ENCODE measurements at regions not wholly inside any gene's neighbourhood (a gene's known extent, or its start where the extent isn't known, plus 50 kb on each side); places are given as distances from the start of the nearest gene placed in this dataset.

- Histone ChIP-seq H3K4me3 (ENCODE audit: insufficient read depth, low read depth, low read length, poor library complexity, severe bottlenecking) (no peak overlapping the region), H3K9me3 (ENCODE audit: control insufficient read depth, low read length) (no peaks in the 10 kb centered on the region), H3K4me1 (ENCODE audit: control insufficient read depth, insufficient read depth, low read length, poor library complexity, severe bottlenecking) (no peaks in the 10 kb centered on the region), H3K27ac (ENCODE audit: insufficient read depth, low read length, poor library complexity, severe bottlenecking) (no peak overlapping the region), H3K27me3 (replicated peaks; ENCODE audit: control insufficient read depth, insufficient read depth, low read length, poor library complexity, severe bottlenecking) (no peaks in the 10 kb centered on the region), H3K36me3 (ENCODE audit: control insufficient read depth, insufficient read depth, low read length) (no peaks in the 10 kb centered on the region)
- DNase-seq = no peak
These were observed 282.2 kb upstream of the SALL3 start for GRCh38 chr18:78697446-78697845.

- no peak overlapping the region for H3K27ac ChIP-seq (ENCODE audit: insufficient read depth, low read length, poor library complexity, severe bottlenecking)
- no peaks in the 10 kb centered on the region for H3K9me3 ChIP-seq (ENCODE audit: control insufficient read depth, low read length)
- no peak overlapping the region for H3K4me3 ChIP-seq (ENCODE audit: insufficient read depth, low read depth, low read length, poor library complexity, severe bottlenecking)
- DNase-seq = no peak
- H3K27me3 ChIP-seq (replicated peaks; ENCODE audit: control insufficient read depth, insufficient read depth, low read length, poor library complexity, severe bottlenecking) = no peaks in the 10 kb centered on the region
- H3K36me3 ChIP-seq (ENCODE audit: control insufficient read depth, insufficient read depth, low read length) = no peaks in the 10 kb centered on the region
- H3K4me1 ChIP-seq (ENCODE audit: control insufficient read depth, insufficient read depth, low read length, poor library complexity, severe bottlenecking) = no peaks in the 10 kb centered on the region
These were observed 280.7 kb upstream of the SALL3 start for GRCh38 chr18:78698914-78699313.

- Histone ChIP-seq H3K4me1 (ENCODE audit: control insufficient read depth, insufficient read depth, low read length, poor library complexity, severe bottlenecking) (no peaks in the 10 kb centered on the region), H3K27ac (ENCODE audit: insufficient read depth, low read length, poor library complexity, severe bottlenecking) (no peak overlapping the region), H3K36me3 (ENCODE audit: control insufficient read depth, insufficient read depth, low read length) (no peaks in the 10 kb centered on the region), H3K27me3 (replicated peaks; ENCODE audit: control insufficient read depth, insufficient read depth, low read length, poor library complexity, severe bottlenecking) (no peaks in the 10 kb centered on the region), H3K9me3 (ENCODE audit: control insufficient read depth, low read length) (no peaks in the 10 kb centered on the region), H3K4me3 (ENCODE audit: insufficient read depth, low read depth, low read length, poor library complexity, severe bottlenecking) (no peak overlapping the region)
- no peak for DNase-seq
These were observed 280.1 kb upstream of the SALL3 start for GRCh38 chr18:78699499-78699898.

- H3K4me1 ChIP-seq (ENCODE audit: control insufficient read depth, insufficient read depth, low read length, poor library complexity, severe bottlenecking) = no peaks in the 10 kb centered on the region
- no peak for DNase-seq
- no peak overlapping the region for H3K4me3 ChIP-seq (ENCODE audit: insufficient read depth, low read depth, low read length, poor library complexity, severe bottlenecking)
- H3K9me3 ChIP-seq (ENCODE audit: control insufficient read depth, low read length) = no peaks in the 10 kb centered on the region
- H3K36me3 ChIP-seq (ENCODE audit: control insufficient read depth, insufficient read depth, low read length) = no peaks in the 10 kb centered on the region
- no peak overlapping the region for H3K27ac ChIP-seq (ENCODE audit: insufficient read depth, low read length, poor library complexity, severe bottlenecking)
- H3K27me3 ChIP-seq (replicated peaks; ENCODE audit: control insufficient read depth, insufficient read depth, low read length, poor library complexity, severe bottlenecking) = no peaks in the 10 kb centered on the region
These were observed 277.7 kb upstream of the SALL3 start for GRCh38 chr18:78701771-78702396.

GRCh38 chr18:78703291-78703690 lies 276.3 kb upstream of the SALL3 start:
- H3K4me1 ChIP-seq (ENCODE audit: control insufficient read depth, insufficient read depth, low read length, poor library complexity, severe bottlenecking) = no peaks in the 10 kb centered on the region
- no peaks in the 10 kb centered on the region for H3K9me3 ChIP-seq (ENCODE audit: control insufficient read depth, low read length)
- H3K36me3 ChIP-seq (ENCODE audit: control insufficient read depth, insufficient read depth, low read length) = no peaks in the 10 kb centered on the region
- no peak for DNase-seq
- H3K27me3 ChIP-seq (replicated peaks; ENCODE audit: control insufficient read depth, insufficient read depth, low read length, poor library complexity, severe bottlenecking) = no peaks in the 10 kb centered on the region
- no peak overlapping the region for H3K27ac ChIP-seq (ENCODE audit: insufficient read depth, low read length, poor library complexity, severe bottlenecking)
- no peak overlapping the region for H3K4me3 ChIP-seq (ENCODE audit: insufficient read depth, low read depth, low read length, poor library complexity, severe bottlenecking)

GRCh38 chr18:78704971-78705461 lies 274.6 kb upstream of the SALL3 start:
- H3K27me3 ChIP-seq (replicated peaks; ENCODE audit: control insufficient read depth, insufficient read depth, low read length, poor library complexity, severe bottlenecking) = no peaks in the 10 kb centered on the region
- H3K36me3 ChIP-seq (ENCODE audit: control insufficient read depth, insufficient read depth, low read length) = no peaks in the 10 kb centered on the region
- no peaks in the 10 kb centered on the region for H3K4me1 ChIP-seq (ENCODE audit: control insufficient read depth, insufficient read depth, low read length, poor library complexity, severe bottlenecking)
- no peaks in the 10 kb centered on the region for H3K9me3 ChIP-seq (ENCODE audit: control insufficient read depth, low read length)
- no peak overlapping the region for H3K27ac ChIP-seq (ENCODE audit: insufficient read depth, low read length, poor library complexity, severe bottlenecking)
- H3K4me3 ChIP-seq (ENCODE audit: insufficient read depth, low read depth, low read length, poor library complexity, severe bottlenecking) = no peak overlapping the region
- no peak for DNase-seq

DNA sequence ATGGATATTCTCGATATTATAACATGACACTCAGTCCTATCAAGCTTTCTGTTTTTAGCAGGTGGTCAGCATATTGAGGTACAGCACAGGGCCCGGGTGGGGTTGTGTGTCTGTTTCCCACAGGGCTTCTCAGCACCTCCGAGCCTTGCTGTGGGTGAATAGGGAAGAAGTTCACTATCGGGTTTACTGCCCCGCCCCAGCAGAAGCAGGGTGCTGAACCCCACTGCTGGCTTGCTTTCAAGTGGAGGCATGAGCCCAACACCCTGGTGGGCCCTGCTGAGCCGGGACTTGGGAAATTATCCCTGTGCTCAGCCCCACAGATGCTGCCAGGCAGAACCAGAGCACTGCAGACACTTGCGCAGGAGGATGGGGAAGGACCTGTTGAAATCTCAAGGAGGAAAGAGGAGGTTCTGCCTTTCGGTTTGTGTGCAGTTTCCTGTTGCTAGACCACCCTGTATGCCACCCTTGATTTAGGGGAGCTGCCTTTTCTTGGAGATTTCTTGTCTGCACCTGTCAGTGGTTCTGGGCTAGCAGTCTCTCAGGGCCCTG lies 270.3 kb upstream of the SALL3 start:
- H3K27ac ChIP-seq (ENCODE audit: insufficient read depth, low read length, poor library complexity, severe bottlenecking) = no peak overlapping the region
- no peak overlapping the region for H3K4me3 ChIP-seq (ENCODE audit: insufficient read depth, low read depth, low read length, poor library complexity, severe bottlenecking)
- H3K4me1 ChIP-seq (ENCODE audit: control insufficient read depth, insufficient read depth, low read length, poor library complexity, severe bottlenecking) = no peaks in the 10 kb centered on the region
- no peak for DNase-seq
- H3K27me3 ChIP-seq (replicated peaks; ENCODE audit: control insufficient read depth, insufficient read depth, low read length, poor library complexity, severe bottlenecking) = no peaks in the 10 kb centered on the region
- H3K36me3 ChIP-seq (ENCODE audit: control insufficient read depth, insufficient read depth, low read length) = no peaks in the 10 kb centered on the region
- H3K9me3 ChIP-seq (ENCODE audit: control insufficient read depth, low read length) = no peaks in the 10 kb centered on the region

GRCh38 chr18:78711316-78711715 lies 268.3 kb upstream of the SALL3 start:
- no peaks in the 10 kb centered on the region for H3K27me3 ChIP-seq (replicated peaks; ENCODE audit: control insufficient read depth, insufficient read depth, low read length, poor library complexity, severe bottlenecking)
- H3K27ac ChIP-seq (ENCODE audit: insufficient read depth, low read length, poor library complexity, severe bottlenecking) = no peak overlapping the region

GRCh38 chr18:78711971-78712370 lies 267.6 kb upstream of the SALL3 start:
- DNase-seq = no peak
- H3K27me3 ChIP-seq (replicated peaks; ENCODE audit: control insufficient read depth, insufficient read depth, low read length, poor library complexity, severe bottlenecking) = no peaks in the 10 kb centered on the region
- H3K4me1 ChIP-seq (ENCODE audit: control insufficient read depth, insufficient read depth, low read length, poor library complexity, severe bottlenecking) = no peaks in the 10 kb centered on the region
- no peak overlapping the region for H3K27ac ChIP-seq (ENCODE audit: insufficient read depth, low read length, poor library complexity, severe bottlenecking)
- no peak overlapping the region for H3K4me3 ChIP-seq (ENCODE audit: insufficient read depth, low read depth, low read length, poor library complexity, severe bottlenecking)
- H3K9me3 ChIP-seq (ENCODE audit: control insufficient read depth, low read length) = no peaks in the 10 kb centered on the region
- H3K36me3 ChIP-seq (ENCODE audit: control insufficient read depth, insufficient read depth, low read length) = no peaks in the 10 kb centered on the region

More at GRCh38 chr18:78711316-78711715, 268.3 kb upstream of the SALL3 start:
- H3K4me1 ChIP-seq (ENCODE audit: control insufficient read depth, insufficient read depth, low read length, poor library complexity, severe bottlenecking) = no peaks in the 10 kb centered on the region
- H3K9me3 ChIP-seq (ENCODE audit: control insufficient read depth, low read length) = no peaks in the 10 kb centered on the region
- no peaks in the 10 kb centered on the region for H3K36me3 ChIP-seq (ENCODE audit: control insufficient read depth, insufficient read depth, low read length)
- H3K4me3 ChIP-seq (ENCODE audit: insufficient read depth, low read depth, low read length, poor library complexity, severe bottlenecking) = no peak overlapping the region
- no peak for DNase-seq

GRCh38 chr18:78713069-78713468 lies 266.5 kb upstream of the SALL3 start:
- no peak overlapping the region for H3K27ac ChIP-seq (ENCODE audit: insufficient read depth, low read length, poor library complexity, severe bottlenecking)
- no peaks in the 10 kb centered on the region for H3K27me3 ChIP-seq (replicated peaks; ENCODE audit: control insufficient read depth, insufficient read depth, low read length, poor library complexity, severe bottlenecking)
- no peaks in the 10 kb centered on the region for H3K36me3 ChIP-seq (ENCODE audit: control insufficient read depth, insufficient read depth, low read length)
- H3K4me1 ChIP-seq (ENCODE audit: control insufficient read depth, insufficient read depth, low read length, poor library complexity, severe bottlenecking) = no peaks in the 10 kb centered on the region
- no peak overlapping the region for H3K4me3 ChIP-seq (ENCODE audit: insufficient read depth, low read depth, low read length, poor library complexity, severe bottlenecking)
- no peak for DNase-seq
- no peaks in the 10 kb centered on the region for H3K9me3 ChIP-seq (ENCODE audit: control insufficient read depth, low read length)

Data from effector memory CD4-positive, alpha-beta T cell (primary cell).